ENCODE measurements at regions not wholly inside any gene's neighbourhood (a gene's known extent, or its start where the extent isn't known, plus 50 kb on each side); places are given as distances from the start of the nearest gene placed in this dataset.

GRCh38 chr22:45097061-45097460, 66.7 kb upstream of the NUP50 start:
- no peaks in the 10 kb centered on the region for H3K36me3 ChIP-seq (ENCODE audit: control insufficient read depth, insufficient read depth, low read length)
- H3K9ac ChIP-seq (ENCODE audit: insufficient read depth in 1 of 2, low read depth in 2 of 2, low read length in 2 of 2): no peak overlapping the region
- no peaks in the 10 kb centered on the region for H4K20me1 ChIP-seq (replicated peaks; ENCODE audit: control insufficient read depth, insufficient read depth, low read length)
- no peak overlapping the region for H3K27ac ChIP-seq (ENCODE audit: extremely low read depth, low read depth, low read length)
- peaks cover 0 to 24% of the 10 kb centered on the region in 2 experiments for H3K27me3 ChIP-seq (ENCODE audit: control insufficient read depth in 2 of 2, insufficient read depth in 2 of 2, low read length in 2 of 2)
- H3K4me1 ChIP-seq (replicated peaks in 1 of 2; ENCODE audit: control insufficient read depth in 2 of 2, insufficient read depth in 2 of 2, low read length in 2 of 2): no peaks in the 10 kb centered on the region
- no peaks in the 10 kb centered on the region for H3K9me3 ChIP-seq (replicated peaks; ENCODE audit: control insufficient read depth, insufficient read depth, low read depth, low read length)
- no peak overlapping the region for H3K4me2 ChIP-seq (ENCODE audit: insufficient read depth, low read length)
- intact Hi-C loops (cut with micrococcal nuclease): loop anchor here (2.0 kb wide), 1 partner anchor 276 kb away; no protein-coding TSS in a partner anchor
- FAIRE-seq (no peak), ATAC-seq (no peak), DNase-seq (ENCODE audit: extremely low read depth in 1 of 4, low spot score in 3 of 4) (no peak)
- in situ Hi-C loops (cut with MboI): loop anchor here (5.0 kb wide), 1 partner anchor 160 kb away; no protein-coding TSS in a partner anchor
- no peaks in the 10 kb centered on the region for H3K79me2 ChIP-seq (ENCODE audit: control insufficient read depth, insufficient read depth, low read length)
- no peak overlapping the region for H3K4me3 ChIP-seq
- H2AFZ ChIP-seq (ENCODE audit: low read depth, low read length): no peak overlapping the region
- ChIA-PET POLR2A (no interaction called here), CTCF (ENCODE audit: low intra/inter-chr PET ratio) (interaction anchor here (1.6 kb wide), 1 partner anchor 121 kb away, joined by 5 read pairs; no protein-coding TSS in a partner anchor)
- H3K9me1 ChIP-seq (ENCODE audit: control insufficient read depth, insufficient read depth, low read length): no peaks in the 10 kb centered on the region
- 6% methylated on average over 2 of the region's 3 CpGs for WGBS (ENCODE audit: insufficient coverage, low coverage, missing lambda C conversion rate)
- no peak for TF ChIP-seq MAFK (IDR thresholded peaks at IDR 0.05; ENCODE audit: low read length)
- TF ChIP-seq CBX3 (IDR thresholded peaks at IDR 0.05; ENCODE audit: borderline replicate concordance in 1 of 2, low read length in 2 of 2): no peak
- no peak for TF ChIP-seq SAFB (IDR thresholded peaks at IDR 0.05; ENCODE audit: borderline replicate concordance, low read depth, low read length)
- TF ChIP-seq SOX6 (IDR thresholded peaks at IDR 0.05): no peak
- TF ChIP-seq HMG20B (CRISPR knock-in tag; IDR thresholded peaks at IDR 0.05): no peak
- TF ChIP-seq CBX1 (IDR thresholded peaks at IDR 0.05; ENCODE audit: low read depth): no peak
- no peak for TF ChIP-seq NR2C2 (CRISPR knock-in tag; IDR thresholded peaks at IDR 0.05)
- no peak for TF ChIP-seq NR2C2 (tag; IDR thresholded peaks at IDR 0.05)
- TF ChIP-seq VEZF1 (CRISPR knock-in tag; IDR thresholded peaks at IDR 0.05): no peak
- TF ChIP-seq PRMT5 (CRISPR knock-in tag; IDR thresholded peaks at IDR 0.05): no peak
- TF ChIP-seq RAD21 (CRISPR knock-in tag; conservative IDR thresholded peaks at IDR 0.05 in 1 of 2, IDR thresholded peaks at IDR 0.05 in 1 of 2): no peak
- TF ChIP-seq FOXA3 (CRISPR knock-in tag; conservative IDR thresholded peaks at IDR 0.05 in 1 of 2, IDR thresholded peaks at IDR 0.05 in 1 of 2): no peak
- TF ChIP-seq MLLT1 (IDR thresholded peaks at IDR 0.05): no peak
- no peak for TF ChIP-seq FOS (IDR thresholded peaks at IDR 0.05; ENCODE audit: extremely low read depth, insufficient read length)
- BruUV-seq (replicated peaks): no TSS peak
